Neural crest cell (in vitro differentiated cells): ENCODE measurements at regions not wholly inside any gene's neighbourhood (a gene's known extent, or its start where the extent isn't known, plus 50 kb on each side); places are given as distances from the start of the nearest gene placed in this dataset.

Experiments
- DNase-seq: peaks from one replicate; pipeline ENCODE4 v3.0.0; 2021; ENCODE audit warnings: low read depth, mixed read lengths, low spot score
- H3K27ac Mint-ChIP-seq: one replicate; pipeline ENCODE4 v1.8.0; 2021; ENCODE audit warnings: mild to moderate bottlenecking, mixed read lengths; ENCODE audit not compliant: unreplicated experiment
- H3K27me3 Mint-ChIP-seq: 2 replicates; pipeline ENCODE4 v1.8.0; 2021; ENCODE audit warnings: low read depth, mild to moderate bottlenecking, mixed read lengths
- H3K36me3 Mint-ChIP-seq: 2 replicates; pipeline ENCODE4 v1.8.0; 2021; ENCODE audit warnings: low read depth, mild to moderate bottlenecking, mixed read lengths
- H3K4me1 Mint-ChIP-seq: 2 replicates; pipeline ENCODE4 v1.8.0; 2021; ENCODE audit warnings: mixed read lengths
- H3K4me3 Mint-ChIP-seq: one replicate; pipeline ENCODE4 v1.8.0; 2021; ENCODE audit warnings: mild to moderate bottlenecking, mixed read lengths
- H3K9me3 Mint-ChIP-seq: 2 replicates; pipeline ENCODE4 v1.8.0; 2021; ENCODE audit warnings: mixed read lengths
- TF ChIP-seq, protein P1 (sequence below): fragments of 200-600 bp; sonication (generic); conservative IDR thresholded peaks from 2 replicates; pipeline ENCODE4 v1.5.0; 2021; ENCODE audit warnings: antibody characterized with exemption, mild to moderate bottlenecking

DNA sequence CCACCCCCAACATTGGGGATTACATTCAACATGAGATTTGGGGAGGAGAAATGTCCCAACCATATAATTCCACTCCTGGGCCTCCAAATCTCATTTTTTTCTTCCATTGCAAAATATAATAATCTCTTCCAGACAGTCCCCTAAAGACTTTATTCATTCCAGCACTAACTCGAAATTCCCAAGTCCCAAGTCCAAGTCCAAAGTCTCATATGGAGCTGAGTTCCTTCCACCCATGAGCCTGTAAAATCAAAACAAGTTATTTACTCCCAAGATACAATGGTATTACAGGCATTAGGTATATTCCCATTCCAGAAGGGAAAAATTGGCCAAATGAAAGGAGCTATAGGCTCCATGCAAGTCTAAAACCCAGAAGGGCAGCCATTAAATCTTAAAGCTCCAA, 56.7 kb downstream of the P2RY1 start:
- TF ChIP-seq, protein P1, sequence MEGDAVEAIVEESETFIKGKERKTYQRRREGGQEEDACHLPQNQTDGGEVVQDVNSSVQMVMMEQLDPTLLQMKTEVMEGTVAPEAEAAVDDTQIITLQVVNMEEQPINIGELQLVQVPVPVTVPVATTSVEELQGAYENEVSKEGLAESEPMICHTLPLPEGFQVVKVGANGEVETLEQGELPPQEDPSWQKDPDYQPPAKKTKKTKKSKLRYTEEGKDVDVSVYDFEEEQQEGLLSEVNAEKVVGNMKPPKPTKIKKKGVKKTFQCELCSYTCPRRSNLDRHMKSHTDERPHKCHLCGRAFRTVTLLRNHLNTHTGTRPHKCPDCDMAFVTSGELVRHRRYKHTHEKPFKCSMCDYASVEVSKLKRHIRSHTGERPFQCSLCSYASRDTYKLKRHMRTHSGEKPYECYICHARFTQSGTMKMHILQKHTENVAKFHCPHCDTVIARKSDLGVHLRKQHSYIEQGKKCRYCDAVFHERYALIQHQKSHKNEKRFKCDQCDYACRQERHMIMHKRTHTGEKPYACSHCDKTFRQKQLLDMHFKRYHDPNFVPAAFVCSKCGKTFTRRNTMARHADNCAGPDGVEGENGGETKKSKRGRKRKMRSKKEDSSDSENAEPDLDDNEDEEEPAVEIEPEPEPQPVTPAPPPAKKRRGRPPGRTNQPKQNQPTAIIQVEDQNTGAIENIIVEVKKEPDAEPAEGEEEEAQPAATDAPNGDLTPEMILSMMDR, result no peak
- Mint-ChIP-seq H3K9me3 (peaks cover 7% of the 10 kb centered on the region), H3K27me3 (no peaks in the 10 kb centered on the region), H3K4me3 (no peak overlapping the region), H3K36me3 (no peaks in the 10 kb centered on the region), H3K4me1 (peaks cover 5% of the 10 kb centered on the region), H3K27ac (no peak overlapping the region)
- no peak for DNase-seq

DNA sequence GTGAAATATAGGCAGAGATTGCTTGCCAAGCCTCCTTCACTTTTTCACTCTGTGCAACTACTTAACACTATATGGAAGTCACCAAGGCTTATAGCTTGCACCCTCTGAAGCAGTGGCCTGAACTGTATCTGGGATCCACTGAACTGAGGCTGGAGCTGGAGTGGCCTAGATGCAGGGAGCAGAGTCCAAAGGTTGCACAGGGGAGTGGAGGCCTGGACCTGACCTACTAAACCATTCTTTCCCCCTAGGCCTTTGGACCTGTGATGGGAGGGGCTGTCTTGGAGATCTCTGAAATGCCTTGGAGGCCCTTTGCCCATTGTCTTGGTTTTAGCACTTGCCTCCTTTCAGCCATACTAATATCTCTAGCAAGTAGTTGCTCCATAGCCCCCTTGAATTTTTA, 57.5 kb downstream of the P2RY1 start:
- H3K36me3 Mint-ChIP-seq, result no peaks in the 10 kb centered on the region
- peaks cover 5% of the 10 kb centered on the region for H3K4me1 Mint-ChIP-seq
- no peaks in the 10 kb centered on the region for H3K27me3 Mint-ChIP-seq
- H3K4me3 Mint-ChIP-seq, result no peak overlapping the region
- DNase-seq, result no peak
- H3K27ac Mint-ChIP-seq, result no peak overlapping the region
- TF ChIP-seq, protein P1, result no peak
- peaks cover 7% of the 10 kb centered on the region for H3K9me3 Mint-ChIP-seq

DNA sequence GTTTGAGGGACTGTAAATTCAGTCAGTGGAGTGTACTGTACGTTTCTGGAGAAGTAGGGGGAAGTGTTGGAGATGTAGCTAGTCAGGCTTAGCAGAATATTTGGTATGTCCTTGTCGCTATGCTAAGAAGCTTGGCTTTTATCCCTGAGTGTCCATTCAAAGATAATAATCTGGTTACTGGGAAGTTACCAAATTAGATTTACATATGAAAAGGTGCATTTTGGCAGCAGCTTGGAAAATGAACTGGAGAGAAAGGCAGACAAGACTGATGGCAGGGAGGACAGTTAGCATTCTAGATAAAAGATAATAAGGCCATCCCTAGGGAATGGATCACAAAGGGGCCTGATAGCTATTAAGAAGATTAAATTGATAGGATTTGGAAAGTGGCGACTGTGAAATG, 58.7 kb downstream of the P2RY1 start:
- Mint-ChIP-seq H3K9me3 (peaks cover 4% of the 10 kb centered on the region), H3K4me3 (no peak overlapping the region), H3K4me1 (peaks cover 5% of the 10 kb centered on the region), H3K27me3 (no peaks in the 10 kb centered on the region), H3K36me3 (no peaks in the 10 kb centered on the region), H3K27ac (no peak overlapping the region)
- DNase-seq, result no peak
- TF ChIP-seq, protein P1, result no peak

DNA sequence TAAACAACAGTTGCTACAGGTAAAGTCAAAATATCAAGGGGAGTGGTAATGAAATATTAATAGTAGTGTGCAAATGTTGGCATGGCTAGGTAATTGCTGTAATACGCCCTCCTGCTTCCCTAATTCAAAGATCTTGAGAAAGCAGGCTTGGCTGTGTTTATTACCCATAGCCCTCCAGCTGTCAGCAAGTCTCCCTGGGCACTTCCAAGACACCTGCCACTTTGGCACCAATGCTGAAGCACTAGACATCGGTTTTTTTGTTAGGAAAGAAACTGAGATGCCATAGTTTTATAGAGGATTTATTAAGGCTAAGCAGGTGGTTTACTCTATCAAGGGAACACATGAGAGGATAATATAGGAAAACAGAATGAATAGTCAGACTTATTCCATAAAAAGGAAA, 64.4 kb downstream of the P2RY1 start:
- no peak overlapping the region for H3K27ac Mint-ChIP-seq
- no peak overlapping the region for H3K4me3 Mint-ChIP-seq
- no peaks in the 10 kb centered on the region for H3K27me3 Mint-ChIP-seq
- no peaks in the 10 kb centered on the region for H3K36me3 Mint-ChIP-seq
- TF ChIP-seq, protein P1, result no peak
- H3K9me3 Mint-ChIP-seq, result no peaks in the 10 kb centered on the region
- H3K4me1 Mint-ChIP-seq, result no peaks in the 10 kb centered on the region
- no peak for DNase-seq

DNA sequence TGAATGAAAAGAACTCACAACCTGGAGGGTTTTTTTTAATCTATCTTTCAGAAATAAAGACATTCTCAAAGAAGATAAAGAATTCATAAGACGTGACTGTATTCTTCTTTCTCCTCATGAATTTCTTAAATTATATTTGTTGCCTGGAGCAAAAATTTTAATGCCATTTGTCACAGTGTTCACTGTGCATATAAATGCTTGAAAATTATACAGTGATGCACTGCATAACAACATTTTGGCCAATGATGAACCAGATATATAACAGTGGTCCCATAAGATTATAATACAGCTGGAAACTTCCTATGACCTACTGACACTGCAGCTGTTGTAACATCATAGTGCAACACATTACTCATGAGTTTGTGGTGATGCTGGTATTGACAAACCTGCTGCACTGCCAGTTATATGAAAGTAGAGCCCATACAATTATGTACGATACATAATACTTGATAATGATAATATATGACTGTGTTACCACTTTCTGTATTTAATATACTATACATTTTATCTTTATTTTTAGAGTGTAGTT, 67.3 kb downstream of the P2RY1 start:
- no peak for DNase-seq
- H3K4me3 Mint-ChIP-seq, result no peak overlapping the region
- no peaks in the 10 kb centered on the region for H3K27me3 Mint-ChIP-seq
- no peaks in the 10 kb centered on the region for H3K4me1 Mint-ChIP-seq
- no peaks in the 10 kb centered on the region for H3K36me3 Mint-ChIP-seq
- H3K9me3 Mint-ChIP-seq, result no peaks in the 10 kb centered on the region
- TF ChIP-seq, protein P1, result no peak
- H3K27ac Mint-ChIP-seq, result no peak overlapping the region

DNA sequence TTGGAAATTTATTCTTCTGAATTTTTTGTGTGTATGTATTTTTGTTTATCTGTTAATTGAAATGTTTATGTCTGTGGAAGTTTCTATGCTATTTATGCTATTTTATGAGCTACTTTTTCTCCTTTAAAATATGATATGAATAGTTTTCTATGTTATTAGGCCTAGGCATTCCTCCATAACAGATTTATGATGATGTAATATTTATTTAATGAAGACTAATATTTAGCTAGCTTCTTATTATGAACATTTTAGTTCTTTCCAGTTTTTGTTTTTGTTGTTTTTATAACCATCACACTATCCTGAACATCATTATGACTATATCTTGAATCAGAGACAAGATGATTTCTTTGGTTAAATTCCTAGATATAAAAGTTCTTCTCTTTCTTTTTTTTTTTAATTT, 70.7 kb downstream of the P2RY1 start:
- H3K9me3 Mint-ChIP-seq, result peaks cover 2% of the 10 kb centered on the region
- TF ChIP-seq, protein P1, result no peak
- no peaks in the 10 kb centered on the region for H3K27me3 Mint-ChIP-seq
- H3K4me1 Mint-ChIP-seq, result no peaks in the 10 kb centered on the region
- no peak for DNase-seq
- H3K36me3 Mint-ChIP-seq, result no peaks in the 10 kb centered on the region
- no peak overlapping the region for H3K27ac Mint-ChIP-seq
- no peak overlapping the region for H3K4me3 Mint-ChIP-seq
